ENCODE measurements at regions not wholly inside any gene's neighbourhood (a gene's known extent, or its start where the extent isn't known, plus 50 kb on each side); places are given as distances from the start of the nearest gene placed in this dataset.

DNA sequence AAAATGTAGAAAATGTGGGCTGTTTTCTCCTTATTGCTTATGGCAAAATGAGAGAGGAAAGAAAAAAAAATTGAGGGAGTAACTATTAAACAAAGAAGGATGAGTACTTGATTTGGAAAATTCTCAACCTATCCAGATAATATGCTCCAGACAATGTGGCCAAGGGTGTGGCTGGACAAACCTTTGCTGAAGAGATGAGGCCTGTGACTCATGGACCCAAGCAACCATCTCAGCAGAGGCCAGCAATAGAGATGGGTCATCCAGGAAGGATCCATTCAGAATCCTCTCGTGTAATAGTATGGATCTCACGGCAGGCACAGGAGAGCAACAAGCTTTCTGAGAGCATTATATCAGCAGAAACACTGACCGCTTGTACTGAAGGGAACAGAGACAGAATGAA, 120.3 kb upstream of the CELF2 start:
- no peak for DNase-seq (ENCODE audit: low read depth)

DNA sequence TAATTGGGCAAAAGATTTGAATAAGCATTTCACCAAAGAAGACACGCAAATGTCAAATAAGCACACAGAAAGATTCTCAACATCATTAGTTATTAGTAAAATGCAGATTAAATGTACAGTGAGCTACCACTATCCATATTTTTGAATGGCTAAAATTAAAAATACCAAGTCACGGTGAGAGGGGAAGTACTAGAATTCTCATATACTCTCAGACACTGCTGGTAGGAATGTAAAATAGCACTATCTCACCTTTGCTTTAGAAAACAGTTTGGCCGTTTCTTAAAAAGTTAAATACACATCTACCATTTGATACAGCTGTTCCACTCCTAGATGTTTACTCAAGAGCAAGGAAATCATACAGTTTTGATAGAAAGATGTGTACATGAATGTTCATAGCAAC, 115.8 kb upstream of the CELF2 start:
- DNase-seq (ENCODE audit: low read depth) = no peak

DNA sequence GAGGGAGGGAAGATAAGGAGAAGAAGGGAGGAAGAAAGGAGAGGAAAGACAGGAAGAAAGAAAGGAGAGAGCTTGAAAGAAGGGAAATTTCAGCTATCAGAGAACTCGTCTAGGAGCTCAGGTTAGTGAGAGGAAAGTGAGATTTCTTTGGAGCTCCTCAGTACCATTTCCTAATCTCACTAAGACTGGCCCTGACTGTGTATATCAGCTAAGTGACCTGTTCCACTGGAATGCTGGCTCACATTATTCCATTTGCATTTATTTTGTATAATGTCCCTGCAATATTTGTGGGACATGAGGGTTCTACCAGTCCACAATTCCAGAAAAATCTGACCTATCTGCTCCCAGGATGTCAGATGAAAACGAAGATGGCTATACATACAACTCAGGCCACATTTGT, 114.7 kb upstream of the CELF2 start:
- DNase-seq (ENCODE audit: low read depth) = no peak

DNA sequence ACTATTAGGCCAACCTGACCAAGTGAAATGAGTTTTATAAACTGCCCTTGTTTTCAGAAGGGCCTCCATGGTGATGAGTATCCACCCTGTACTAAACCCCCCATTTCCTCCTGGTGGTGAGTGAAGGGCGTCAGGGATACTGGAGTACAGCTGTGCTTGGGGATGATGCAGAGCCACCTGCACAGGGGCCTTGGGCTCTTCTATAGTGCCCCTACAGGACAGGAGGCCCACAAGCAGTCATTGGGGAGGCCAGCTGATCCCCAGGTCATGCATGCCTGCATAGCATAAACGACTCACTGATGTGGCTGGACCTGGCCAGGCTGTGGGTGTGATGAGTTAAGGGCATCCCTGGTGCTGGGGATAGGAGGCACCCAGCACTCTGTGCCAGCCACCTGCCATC, 114.1 kb upstream of the CELF2 start:
- DNase-seq (ENCODE audit: low read depth) = no peak

DNA sequence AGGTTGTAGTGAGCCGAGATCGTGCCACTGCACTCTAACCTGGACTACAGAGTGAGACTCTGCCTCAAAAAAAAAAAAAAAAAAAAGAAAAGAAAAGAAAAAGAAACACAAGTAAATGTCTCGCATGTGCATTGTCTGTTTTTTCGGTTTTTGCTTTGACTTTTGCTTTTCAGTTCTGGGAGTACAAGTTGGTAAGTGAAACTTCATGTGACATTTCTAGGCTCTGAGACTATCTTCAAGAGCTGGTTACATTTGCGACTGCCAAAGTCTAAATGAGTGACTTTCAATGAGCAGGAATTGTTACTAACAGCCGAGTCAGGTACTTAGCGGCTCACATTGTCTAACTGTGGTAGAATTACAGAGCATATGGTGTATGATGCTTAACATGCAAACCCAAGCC, 107.0 kb upstream of the CELF2 start:
- DNase-seq (ENCODE audit: low read depth) = no peak

DNA sequence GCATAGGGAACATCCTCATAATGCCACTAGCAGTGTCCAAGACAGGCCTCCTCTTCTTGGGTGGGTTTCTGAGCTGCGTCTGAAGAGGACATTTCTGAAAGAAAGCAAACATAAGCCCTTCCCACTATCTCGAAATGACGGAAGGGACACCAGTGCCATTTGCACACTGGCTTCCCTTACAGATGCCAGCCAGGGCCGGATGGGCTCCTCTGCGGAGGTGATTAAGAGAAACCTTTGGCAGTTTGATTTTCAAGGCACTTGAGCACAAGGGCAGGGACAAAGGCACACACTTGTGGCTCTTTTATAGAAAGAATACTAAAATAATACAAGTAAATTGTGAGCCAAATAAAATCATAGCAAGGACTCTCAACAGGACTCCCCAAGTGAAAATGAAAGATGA, 106.6 kb upstream of the CELF2 start:
- DNase-seq (ENCODE audit: low read depth) = no peak

DNA sequence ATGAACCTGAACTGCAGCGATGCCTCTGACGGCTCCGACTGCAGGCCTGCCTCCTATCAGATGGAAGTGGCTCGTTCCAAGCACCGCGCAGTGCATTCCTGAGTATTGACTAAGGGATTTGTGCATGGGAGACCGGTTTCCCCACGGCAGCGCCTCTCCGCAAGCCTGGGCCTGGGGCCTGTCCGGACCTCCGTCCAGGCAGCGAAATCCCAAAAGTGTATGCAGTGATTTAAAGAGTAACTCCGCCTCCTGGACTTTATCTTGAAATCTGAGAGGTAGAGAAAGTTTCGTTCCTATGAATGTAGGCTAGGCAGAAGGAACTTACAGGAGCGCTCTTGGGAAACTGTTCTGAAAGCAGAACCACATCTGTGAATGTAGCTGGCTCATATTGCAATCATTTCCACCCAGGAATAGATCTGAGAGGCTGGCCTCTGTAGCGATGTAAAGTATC, 106.2 kb upstream of the CELF2 start:
- DNase-seq (ENCODE audit: low read depth) = peak; percentile 98

DNA sequence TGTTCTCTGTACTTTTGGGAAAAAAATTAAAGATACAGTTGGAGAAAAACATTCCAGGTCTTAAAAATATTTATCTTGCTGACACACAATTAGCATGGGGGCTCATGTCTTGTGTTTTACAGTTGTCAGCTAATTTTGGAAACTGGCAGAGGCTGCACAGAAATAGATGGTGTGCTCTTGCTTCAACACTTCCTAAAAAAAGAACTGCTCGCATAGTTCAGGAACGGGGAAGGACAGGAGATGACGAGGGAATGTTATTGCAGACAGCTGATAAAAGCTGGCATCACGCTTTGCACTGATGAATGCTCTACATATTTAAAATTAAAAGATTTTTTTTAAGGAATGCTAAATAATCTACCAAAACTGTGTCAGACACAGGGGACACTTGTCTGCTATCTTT, 103.5 kb upstream of the CELF2 start:
- DNase-seq (ENCODE audit: low read depth) = no peak

DNA sequence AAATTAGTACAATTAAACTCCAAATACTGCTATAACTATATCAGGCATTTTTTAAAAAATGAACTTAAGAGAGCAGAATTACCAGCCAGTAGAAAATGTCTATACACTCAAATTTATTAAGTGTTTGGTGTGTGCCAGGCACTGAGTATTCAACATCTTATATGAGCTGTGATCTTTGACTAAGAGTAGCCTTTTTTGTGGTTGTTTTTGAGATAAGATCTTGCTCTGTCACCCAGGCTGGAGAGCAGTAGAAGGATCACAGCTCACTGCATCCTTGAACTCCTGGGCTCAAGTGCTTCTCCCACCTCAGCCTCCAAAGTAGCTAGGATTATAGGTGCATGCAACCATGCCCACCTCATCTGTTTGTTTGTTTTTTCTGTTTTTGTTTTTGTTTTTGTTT, 102.5 kb upstream of the CELF2 start:
- no peak for DNase-seq (ENCODE audit: low read depth)

DNA sequence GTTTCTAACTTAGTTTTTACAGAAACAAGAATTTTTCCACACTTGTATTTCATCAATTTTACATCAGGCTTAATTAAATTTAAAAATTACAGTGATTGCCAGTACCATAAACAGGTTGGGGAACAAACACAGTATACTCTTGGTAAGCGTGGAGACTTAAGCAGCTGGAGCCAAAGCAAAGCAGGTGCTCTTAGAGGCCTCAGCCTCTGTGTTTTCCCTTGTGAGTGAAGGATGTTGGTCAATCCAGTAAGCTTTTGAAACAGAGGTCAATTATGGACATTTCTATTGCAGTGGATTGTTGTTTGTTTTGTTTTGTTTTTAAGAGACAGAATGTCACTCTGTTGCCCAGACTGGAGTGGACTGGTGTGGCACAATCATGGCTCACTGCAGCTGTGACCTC, 100.6 kb upstream of the CELF2 start:
- no peak for DNase-seq (ENCODE audit: low read depth)

DNA sequence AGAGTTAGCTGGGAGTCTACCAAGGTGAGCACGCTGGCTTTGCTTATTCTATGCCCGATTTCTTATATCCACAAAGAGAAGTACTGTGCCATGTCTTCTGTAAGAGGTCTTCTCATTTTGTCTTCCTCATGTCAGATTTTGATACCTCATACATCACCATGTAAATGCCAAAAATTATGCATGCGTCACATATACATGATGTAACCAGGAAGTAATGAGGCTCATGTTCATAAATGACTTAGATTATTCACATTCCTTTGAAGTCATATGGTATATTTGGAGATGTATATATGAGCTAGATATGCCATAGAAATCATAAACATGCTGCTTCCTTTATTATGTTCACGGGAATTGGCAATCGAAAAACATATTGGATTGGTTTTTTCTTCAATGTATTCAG, 97.7 kb upstream of the CELF2 start:
- DNase-seq (ENCODE audit: low read depth) = peak; percentile 10

DNA sequence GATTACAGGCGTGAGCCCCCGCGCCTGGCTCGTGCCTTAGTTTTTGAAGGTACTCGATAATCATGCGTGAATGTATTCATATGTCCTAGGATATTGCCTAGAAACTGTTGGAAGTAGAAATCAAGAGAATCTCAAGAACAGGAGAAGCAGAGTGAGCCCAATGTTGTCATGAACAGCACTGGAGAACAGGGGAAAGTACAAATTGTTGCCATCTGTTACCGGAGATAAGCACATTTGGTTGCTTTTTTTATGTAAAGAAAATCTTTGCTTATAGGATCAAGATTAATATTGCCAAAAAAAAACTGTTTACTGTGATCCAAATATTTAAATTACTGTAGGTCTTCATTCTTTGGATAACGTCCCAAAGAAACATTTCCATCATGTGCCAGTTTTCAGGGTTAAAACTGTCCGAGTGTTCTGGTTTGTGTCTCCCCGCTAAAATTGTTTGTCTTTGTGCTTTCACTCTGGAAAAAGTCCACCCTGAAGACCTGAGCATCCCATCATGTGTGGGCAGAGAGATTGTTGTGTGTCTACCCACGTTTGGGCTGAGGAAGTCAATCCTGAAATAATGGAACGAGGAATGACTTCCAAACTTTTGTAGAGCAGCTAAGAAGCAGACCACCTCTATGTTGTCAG, 95.7 kb upstream of the CELF2 start:
- no peak for DNase-seq (ENCODE audit: low read depth)

DNA sequence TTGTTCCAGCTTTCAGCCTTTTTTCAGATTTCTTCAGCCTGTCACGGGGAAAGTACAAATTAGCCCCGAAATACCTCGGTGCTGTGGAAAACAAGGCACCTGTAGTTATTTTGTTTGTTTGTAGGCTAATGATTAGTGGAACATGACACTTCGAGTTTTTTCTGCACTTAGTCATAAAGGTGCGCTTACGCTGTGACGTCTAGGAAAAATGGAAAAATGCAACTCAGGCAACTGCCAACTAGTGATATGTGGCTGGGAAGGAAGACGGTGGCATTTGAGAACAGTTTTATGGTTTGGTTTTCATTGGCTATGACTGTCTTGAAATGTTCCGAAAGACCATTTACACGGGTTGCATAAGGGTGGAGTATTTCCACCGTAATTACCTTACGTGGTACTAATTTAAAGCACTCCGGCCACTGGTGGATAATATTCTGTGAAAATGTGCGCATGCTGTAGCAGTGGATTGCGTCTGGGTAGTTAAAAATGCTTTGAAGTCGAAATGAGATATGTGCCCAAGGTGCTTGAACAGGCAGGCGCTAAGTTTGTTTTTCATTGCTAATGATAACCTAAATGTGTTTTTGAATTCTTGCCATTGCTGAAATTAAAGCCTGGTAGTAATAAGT, 94.5 kb upstream of the CELF2 start:
- DNase-seq (ENCODE audit: low read depth) = no peak

DNA sequence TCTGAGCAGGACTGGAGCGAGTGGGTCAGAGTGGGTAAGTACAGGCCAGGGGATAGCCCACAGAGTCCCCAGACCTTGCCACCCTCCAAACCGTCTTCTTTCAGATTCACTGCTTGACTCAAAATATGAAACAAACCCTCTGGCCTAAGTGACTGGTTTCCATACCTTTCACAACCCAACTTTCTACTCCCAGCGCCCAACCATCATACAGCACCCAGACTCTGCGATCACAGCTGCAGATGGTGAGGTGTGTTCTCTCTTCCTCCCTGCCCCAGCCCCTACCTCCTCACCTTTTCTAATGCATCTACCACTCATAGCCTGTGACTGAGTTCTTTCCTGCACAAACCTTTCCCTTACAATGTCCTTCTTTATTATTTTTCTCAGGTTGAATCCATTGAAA, 92.0 kb upstream of the CELF2 start:
- DNase-seq (ENCODE audit: low read depth) = no peak

DNA sequence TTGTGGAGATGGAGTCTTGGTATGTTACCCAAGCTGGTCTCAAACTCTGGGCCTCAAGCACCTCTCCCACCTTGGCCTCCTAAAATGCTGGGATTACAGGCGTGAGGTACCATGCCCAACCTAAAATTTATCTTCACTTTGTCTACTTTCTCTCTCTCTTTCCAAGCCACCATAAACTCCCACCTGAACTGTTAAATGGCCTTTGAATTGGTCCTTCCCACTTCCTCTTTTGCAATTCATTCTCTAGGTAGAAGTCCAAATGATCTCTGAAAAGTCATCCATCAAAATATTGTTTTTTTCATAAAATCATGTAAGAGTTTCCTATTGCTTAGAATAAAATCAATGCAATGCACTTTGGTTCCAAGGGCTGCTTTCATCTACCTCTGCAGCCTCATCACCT, 90.1 kb upstream of the CELF2 start:
- DNase-seq (ENCODE audit: low read depth) = no peak

DNA sequence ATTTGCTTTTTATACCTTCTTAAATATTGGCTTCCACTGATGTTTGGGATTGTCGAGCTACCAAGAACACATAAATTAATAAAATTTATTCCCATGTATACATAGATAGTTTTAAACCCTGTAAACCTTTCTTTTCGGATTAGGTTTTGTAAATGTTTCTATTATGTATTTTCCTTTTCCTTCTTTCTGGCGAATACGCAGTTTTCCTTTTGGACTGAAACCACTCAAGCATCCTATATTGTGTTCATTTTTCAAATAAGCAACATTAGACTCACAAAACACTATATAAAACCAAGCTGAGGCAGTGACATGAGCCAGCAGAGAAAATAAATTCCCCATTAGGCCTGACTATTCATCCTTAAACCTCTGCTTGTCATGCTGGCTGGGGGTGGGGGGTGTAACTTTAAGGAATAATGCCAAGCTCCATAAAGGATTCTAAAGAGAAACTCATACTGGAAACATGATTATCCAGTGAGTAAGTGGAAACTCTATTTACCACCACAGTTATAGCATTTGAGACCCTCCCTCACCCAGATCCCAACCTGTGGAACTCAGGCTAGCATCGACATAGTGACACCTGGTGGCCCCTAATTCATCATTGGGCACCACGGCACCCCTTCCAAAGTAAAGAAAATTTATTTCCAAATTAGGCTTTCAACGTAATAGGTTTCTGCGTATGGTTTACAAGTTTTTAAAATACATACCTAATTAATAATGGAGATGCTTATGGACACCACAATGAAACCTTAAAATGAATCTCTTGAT, 86.5 kb upstream of the CELF2 start:
- DNase-seq (ENCODE audit: low read depth) = no peak

DNA sequence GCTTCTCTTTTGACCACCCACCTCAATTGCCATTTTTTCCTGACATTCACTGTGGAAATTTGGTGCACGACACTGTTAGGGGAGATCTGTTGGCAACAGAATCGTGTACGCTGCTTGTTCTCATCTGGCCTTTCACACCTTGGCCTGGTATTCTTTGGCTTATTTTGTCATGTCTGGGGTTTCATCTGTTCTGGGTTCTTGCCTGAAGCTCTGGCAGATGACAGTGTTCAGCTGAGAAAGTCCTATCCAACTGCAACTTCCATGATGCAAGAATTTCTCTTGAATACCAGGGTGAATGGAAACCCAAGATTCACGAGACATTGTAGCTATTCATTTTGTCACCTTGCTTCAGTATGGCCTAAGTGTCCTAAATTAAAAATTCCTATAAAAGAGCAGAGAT, 82.6 kb upstream of the CELF2 start:
- no peak for DNase-seq (ENCODE audit: low read depth)

DNA sequence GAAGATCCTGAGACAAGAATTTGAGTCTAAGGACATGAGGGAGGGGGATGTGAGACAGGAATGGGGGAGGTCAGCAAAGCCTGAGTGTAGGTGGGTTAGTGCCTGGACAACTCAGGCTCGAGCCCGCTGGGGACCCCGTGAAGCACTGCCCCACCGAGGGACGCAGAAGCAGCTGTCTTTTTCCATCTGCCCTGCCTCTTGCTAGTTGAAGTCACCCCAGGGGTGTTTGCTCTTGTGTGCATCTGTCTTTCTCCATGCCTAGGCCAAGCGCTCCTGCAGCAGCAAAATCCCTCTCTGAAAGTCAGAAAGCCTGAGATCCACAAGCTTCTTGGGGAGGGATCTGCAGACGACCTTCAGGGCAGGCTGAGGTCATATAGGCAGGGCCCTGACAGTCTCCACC, 79.0 kb upstream of the CELF2 start:
- DNase-seq (ENCODE audit: low read depth) = no peak

DNA sequence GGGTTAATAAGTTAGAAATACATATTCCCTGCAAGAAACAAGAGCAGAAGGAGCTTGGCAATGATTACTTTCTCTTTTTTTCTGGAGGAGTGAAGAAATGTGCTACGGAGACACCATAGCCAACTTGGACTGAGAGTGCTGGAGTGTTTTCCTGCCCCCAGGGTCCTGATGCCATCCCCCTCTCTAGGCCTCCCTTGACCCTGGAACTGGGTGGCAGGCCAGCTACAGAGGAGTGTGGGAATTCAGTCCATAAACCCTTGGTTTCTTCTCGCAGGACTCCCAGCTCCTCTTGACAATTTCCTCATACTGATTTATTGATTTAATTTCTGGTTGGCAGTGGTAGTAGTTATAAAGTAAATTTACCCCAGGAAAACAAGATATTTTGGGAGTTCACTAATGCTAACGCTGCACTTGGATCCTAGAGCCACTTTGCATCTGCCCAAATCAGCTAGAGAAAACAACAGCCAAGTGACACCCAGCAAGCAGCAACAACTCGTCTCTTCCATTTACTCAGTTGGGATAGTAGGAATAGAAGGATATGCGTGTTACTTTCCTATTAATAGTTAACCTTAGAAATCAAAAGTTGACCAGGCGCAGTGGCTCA, 76.4 kb upstream of the CELF2 start:
- no peak for DNase-seq (ENCODE audit: low read depth)

DNA sequence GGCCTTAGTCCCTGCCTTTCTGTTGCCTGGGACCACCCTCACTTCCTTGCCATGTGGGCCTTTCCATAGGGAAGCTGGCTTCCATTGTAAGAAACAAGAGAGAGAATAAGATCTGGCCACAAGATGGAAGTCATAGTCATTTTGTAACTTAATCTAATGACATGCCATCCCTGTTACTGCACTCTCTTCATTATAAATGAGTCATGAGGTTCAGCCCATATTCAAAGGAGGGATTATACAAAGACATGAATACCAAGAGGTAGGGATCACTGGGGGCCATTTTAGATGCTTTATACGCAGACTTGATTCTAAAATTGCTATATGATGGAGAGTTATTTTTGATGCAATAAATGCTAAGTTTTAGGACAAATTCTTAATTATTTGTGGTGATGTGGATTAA, 75.2 kb upstream of the CELF2 start:
- peak; percentile 11 for DNase-seq (ENCODE audit: low read depth)

DNA sequence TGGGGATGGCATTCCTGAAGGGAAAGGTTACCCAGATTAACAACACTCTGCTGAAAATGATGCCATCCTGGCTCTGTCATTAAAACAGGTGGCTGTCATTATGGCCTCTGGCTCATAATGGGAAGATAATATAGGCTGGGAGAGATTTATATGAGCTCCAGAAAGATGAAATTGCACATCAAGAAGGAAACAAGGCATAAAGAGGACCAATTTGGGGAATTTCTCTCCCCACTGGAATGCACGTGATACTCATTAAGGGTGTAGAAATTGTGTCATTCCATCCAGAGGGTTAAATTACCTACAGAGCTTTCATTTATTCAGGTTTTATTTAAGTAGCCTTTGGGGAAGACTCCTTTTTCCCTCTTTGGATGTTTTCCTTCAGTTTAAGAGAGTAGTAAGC, 71.6 kb upstream of the CELF2 start:
- no peak for DNase-seq (ENCODE audit: low read depth)

DNA sequence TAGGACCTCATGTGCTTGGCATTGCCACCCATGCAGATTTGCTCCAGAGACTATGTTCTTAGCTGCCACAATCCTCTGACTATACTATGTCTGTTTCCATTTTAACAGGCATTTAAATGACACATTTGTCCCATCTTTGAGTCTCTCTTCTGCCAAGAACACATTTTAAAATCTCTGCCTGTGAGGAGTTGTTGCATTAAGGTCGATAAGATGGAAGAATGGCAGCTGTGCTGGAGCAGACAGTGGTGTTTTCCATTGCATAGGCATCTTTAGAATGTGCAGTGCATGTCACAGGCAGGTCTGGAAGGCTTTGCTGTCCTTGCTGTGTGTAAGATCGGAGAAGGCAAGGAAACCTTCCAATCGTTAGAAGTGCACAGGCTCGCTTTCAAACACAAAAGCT, 70.9 kb upstream of the CELF2 start:
- DNase-seq (ENCODE audit: low read depth) = no peak

DNA sequence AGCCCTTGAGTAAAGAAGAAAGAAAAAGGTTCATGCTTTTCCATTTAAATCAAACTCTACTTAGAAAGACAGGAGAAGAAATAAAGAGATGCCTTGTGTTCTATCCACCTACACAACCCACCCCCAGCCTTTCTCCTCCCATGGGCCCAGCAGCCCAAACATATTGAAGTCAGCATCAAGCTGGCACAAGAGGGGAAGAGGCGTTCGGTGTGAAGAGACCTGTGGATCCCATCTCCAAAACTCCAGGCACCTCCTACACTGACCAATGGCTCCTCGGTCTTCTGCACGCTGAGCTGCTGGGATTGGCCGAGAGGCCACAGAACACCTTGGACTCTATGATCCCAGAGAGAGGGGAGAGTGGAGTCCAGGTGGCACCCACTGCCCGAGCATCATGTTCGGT, 66.0 kb upstream of the CELF2 start:
- no peak for DNase-seq (ENCODE audit: low read depth)
